ENCODE measurements at regions not wholly inside any gene's neighbourhood (a gene's known extent, or its start where the extent isn't known, plus 50 kb on each side); places are given as distances from the start of the nearest gene placed in this dataset.
"Not testable (repeated sequence)": the region's sequence is repeated elsewhere in the genome, so short reads cannot be mapped to it uniquely, and the experiment has no call there.

- Mint-ChIP-seq H3K9me3 (peaks cover 0 to 6% (median 0%) of the 10 kb centered on the region in 7 donors), H3K4me1 (no peaks in the 10 kb centered on the region), H3K36me3 (no peaks in the 10 kb centered on the region), H3K4me3 (no peak overlapping the region), H3K27ac (no peak overlapping the region), H3K27me3 (ENCODE audit: low read depth in 3 of 3) (peaks cover 0 to 3% (median 0%) of the 10 kb centered on the region in 3 donors)
- TF ChIP-seq CTCF (IDR thresholded peaks at IDR 0.05), result no peak
- H2AFZ ChIP-seq (ENCODE audit: insufficient read depth, low read depth, low read length, poor library complexity, severe bottlenecking), result no peak overlapping the region
- no peaks in the 10 kb centered on the region for H3K27me3 ChIP-seq (ENCODE audit: control insufficient read depth in 2 of 2, insufficient read depth in 2 of 2, low read length in 2 of 2)
- no peaks in the 10 kb centered on the region for H3K4me1 ChIP-seq (ENCODE audit: control insufficient read depth in 1 of 2, insufficient read depth in 2 of 2, low read length in 2 of 2)
- no peak for DNase-seq
- H3K4me2 ChIP-seq (replicated peaks; ENCODE audit: extremely low read depth, low read length, poor library complexity, severe bottlenecking), result no peak overlapping the region
- H4K20me1 ChIP-seq (ENCODE audit: insufficient read depth, low read length), result no peaks in the 10 kb centered on the region
- H3K27ac ChIP-seq (ENCODE audit: low read depth in 1 of 2, low read length in 2 of 2), result no peak overlapping the region
- H3K9ac ChIP-seq (ENCODE audit: insufficient read depth, low read length, poor library complexity, severe bottlenecking), result no peak overlapping the region
- 67% methylated on average over 3 of the region's 9 CpGs for WGBS (ENCODE audit: insufficient coverage)
- no peak overlapping the region for H3K4me3 ChIP-seq (replicated peaks in 1 of 3; ENCODE audit: low read depth in 2 of 3, low read length in 3 of 3)
- intact Hi-C loops (cut with micrococcal nuclease), result no loop called here
- H3K36me3 ChIP-seq (replicated peaks in 1 of 2; ENCODE audit: control insufficient read depth in 1 of 2, insufficient read depth in 2 of 2, low read length in 2 of 2), result no peaks in the 10 kb centered on the region
- no peaks in the 10 kb centered on the region for H3K9me3 ChIP-seq (replicated peaks in 1 of 2; ENCODE audit: control insufficient read depth in 1 of 2, insufficient read depth in 1 of 2, low read length in 2 of 2)
- H3K79me2 ChIP-seq (ENCODE audit: insufficient read depth, low read length), result no peaks in the 10 kb centered on the region
These were observed 79.9 kb upstream of the MITF start for GRCh38 chr3:69659180-69659910.

- Histone ChIP-seq H3K27ac (ENCODE audit: low read depth in 1 of 2, low read length in 2 of 2) (no peak overlapping the region), H2AFZ (ENCODE audit: insufficient read depth, low read depth, low read length, poor library complexity, severe bottlenecking) (no peak overlapping the region), H3K4me3 (replicated peaks in 1 of 3; ENCODE audit: low read depth in 2 of 3, low read length in 3 of 3) (no peak overlapping the region), H4K20me1 (ENCODE audit: insufficient read depth, low read length) (no peaks in the 10 kb centered on the region), H3K9ac (ENCODE audit: insufficient read depth, low read length, poor library complexity, severe bottlenecking) (no peak overlapping the region), H3K36me3 (replicated peaks in 1 of 2; ENCODE audit: control insufficient read depth in 1 of 2, insufficient read depth in 2 of 2, low read length in 2 of 2) (no peaks in the 10 kb centered on the region), H3K27me3 (ENCODE audit: control insufficient read depth in 2 of 2, insufficient read depth in 2 of 2, low read length in 2 of 2) (no peaks in the 10 kb centered on the region), H3K4me1 (ENCODE audit: control insufficient read depth in 1 of 2, insufficient read depth in 2 of 2, low read length in 2 of 2) (no peaks in the 10 kb centered on the region), H3K9me3 (replicated peaks in 1 of 2; ENCODE audit: control insufficient read depth in 1 of 2, insufficient read depth in 1 of 2, low read length in 2 of 2) (no peaks in the 10 kb centered on the region), H3K79me2 (ENCODE audit: insufficient read depth, low read length) (no peaks in the 10 kb centered on the region), H3K4me2 (replicated peaks; ENCODE audit: extremely low read depth, low read length, poor library complexity, severe bottlenecking) (no peak overlapping the region)
- Mint-ChIP-seq H3K27ac (no peak overlapping the region), H3K36me3 (no peaks in the 10 kb centered on the region), H3K4me3 (no peak overlapping the region), H3K4me1 (no peaks in the 10 kb centered on the region), H3K27me3 (ENCODE audit: low read depth in 3 of 3) (peaks cover 0 to 3% (median 0%) of the 10 kb centered on the region in 3 donors), H3K9me3 (peaks cover 0 to 6% (median 0%) of the 10 kb centered on the region in 7 donors)
- DNase-seq, result no peak
- intact Hi-C loops (cut with micrococcal nuclease), result no loop called here
- no peak for TF ChIP-seq CTCF (IDR thresholded peaks at IDR 0.05)
- 83% methylated on average over 1 of the region's 4 CpGs for WGBS (ENCODE audit: insufficient coverage)
These were observed 80.6 kb upstream of the MITF start for GRCh38 chr3:69658514-69659140.

- H3K27me3 ChIP-seq (ENCODE audit: control insufficient read depth in 2 of 2, insufficient read depth in 2 of 2, low read length in 2 of 2); H4K20me1 ChIP-seq (ENCODE audit: insufficient read depth, low read length); H3K27ac ChIP-seq (ENCODE audit: low read depth in 1 of 2, low read length in 2 of 2); intact Hi-C loops (cut with micrococcal nuclease); H3K4me1 Mint-ChIP-seq; H3K27ac Mint-ChIP-seq; H3K36me3 Mint-ChIP-seq; H2AFZ ChIP-seq (ENCODE audit: insufficient read depth, low read depth, low read length, poor library complexity, severe bottlenecking); H3K4me2 ChIP-seq (replicated peaks; ENCODE audit: extremely low read depth, low read length, poor library complexity, severe bottlenecking); H3K4me1 ChIP-seq (ENCODE audit: control insufficient read depth in 1 of 2, insufficient read depth in 2 of 2, low read length in 2 of 2); H3K9me3 Mint-ChIP-seq; H3K9me3 ChIP-seq (replicated peaks in 1 of 2; ENCODE audit: control insufficient read depth in 1 of 2, insufficient read depth in 1 of 2, low read length in 2 of 2); DNase-seq; H3K4me3 Mint-ChIP-seq; H3K4me3 ChIP-seq (replicated peaks in 1 of 3; ENCODE audit: low read depth in 2 of 3, low read length in 3 of 3); H3K79me2 ChIP-seq (ENCODE audit: insufficient read depth, low read length); H3K27me3 Mint-ChIP-seq (ENCODE audit: low read depth in 3 of 3); H3K36me3 ChIP-seq (replicated peaks in 1 of 2; ENCODE audit: control insufficient read depth in 1 of 2, insufficient read depth in 2 of 2, low read length in 2 of 2); H3K9ac ChIP-seq (ENCODE audit: insufficient read depth, low read length, poor library complexity, severe bottlenecking): not testable (repeated sequence)
- WGBS (ENCODE audit: insufficient coverage), result 75% methylated on average over 2 of the region's 3 CpGs
These were observed 82.2 kb upstream of the MITF start for GRCh38 chr3:69657030-69657429.

All from CD14-positive monocyte (primary cell).